ENCODE measurements at regions not wholly inside any gene's neighbourhood (a gene's known extent, or its start where the extent isn't known, plus 50 kb on each side); places are given as distances from the start of the nearest gene placed in this dataset.

GRCh38 chr20:6707321-6707831 lies 60.1 kb upstream of the BMP2 start:
- TF ChIP-seq CTCF (IDR thresholded peaks at IDR 0.05; ENCODE audit: partially characterized antibody, unreplicated experiment): no peak
- Mint-ChIP-seq H3K36me3 (ENCODE audit: unreplicated experiment) (no peaks in the 10 kb centered on the region), H3K4me1 (ENCODE audit: low read depth, unreplicated experiment) (no peaks in the 10 kb centered on the region), H3K9me3 (ENCODE audit: unreplicated experiment) (no peaks in the 10 kb centered on the region), H3K27ac (ENCODE audit: unreplicated experiment) (no peak overlapping the region), H3K27me3 (ENCODE audit: unreplicated experiment) (peaks cover 2% of the 10 kb centered on the region), H3K4me3 (ENCODE audit: unreplicated experiment) (no peak overlapping the region)
- DNase-seq: no peak

- no peak for TF ChIP-seq CTCF (IDR thresholded peaks at IDR 0.05; ENCODE audit: partially characterized antibody, unreplicated experiment)
- Mint-ChIP-seq H3K36me3 (ENCODE audit: unreplicated experiment) (no peaks in the 10 kb centered on the region), H3K27ac (ENCODE audit: unreplicated experiment) (no peak overlapping the region), H3K4me1 (ENCODE audit: low read depth, unreplicated experiment) (no peaks in the 10 kb centered on the region), H3K4me3 (ENCODE audit: unreplicated experiment) (no peak overlapping the region), H3K9me3 (ENCODE audit: unreplicated experiment) (no peaks in the 10 kb centered on the region), H3K27me3 (ENCODE audit: unreplicated experiment) (no peaks in the 10 kb centered on the region)
- no peak for DNase-seq
Measured at GRCh38 chr20:6705926-6706548, 61.4 kb upstream of the BMP2 start.

GRCh38 chr20:6705106-6705766 lies 62.2 kb upstream of the BMP2 start:
- no peaks in the 10 kb centered on the region for H3K4me1 Mint-ChIP-seq (ENCODE audit: low read depth, unreplicated experiment)
- peaks cover 4% of the 10 kb centered on the region for H3K27me3 Mint-ChIP-seq (ENCODE audit: unreplicated experiment)
- H3K36me3 Mint-ChIP-seq (ENCODE audit: unreplicated experiment): no peaks in the 10 kb centered on the region
- no peaks in the 10 kb centered on the region for H3K9me3 Mint-ChIP-seq (ENCODE audit: unreplicated experiment)
- H3K4me3 Mint-ChIP-seq (ENCODE audit: unreplicated experiment): no peak overlapping the region
- no peak for TF ChIP-seq CTCF (IDR thresholded peaks at IDR 0.05; ENCODE audit: partially characterized antibody, unreplicated experiment)
- no peak for DNase-seq
- H3K27ac Mint-ChIP-seq (ENCODE audit: unreplicated experiment): no peak overlapping the region

GRCh38 chr20:6704132-6704861 lies 63.2 kb upstream of the BMP2 start:
- no peak for TF ChIP-seq CTCF (IDR thresholded peaks at IDR 0.05; ENCODE audit: partially characterized antibody, unreplicated experiment)
- H3K9me3 Mint-ChIP-seq (ENCODE audit: unreplicated experiment): no peaks in the 10 kb centered on the region
- no peaks in the 10 kb centered on the region for H3K36me3 Mint-ChIP-seq (ENCODE audit: unreplicated experiment)
- DNase-seq: no peak
- no peaks in the 10 kb centered on the region for H3K4me1 Mint-ChIP-seq (ENCODE audit: low read depth, unreplicated experiment)
- no peak overlapping the region for H3K27ac Mint-ChIP-seq (ENCODE audit: unreplicated experiment)
- H3K4me3 Mint-ChIP-seq (ENCODE audit: unreplicated experiment): no peak overlapping the region
- peaks cover 4% of the 10 kb centered on the region for H3K27me3 Mint-ChIP-seq (ENCODE audit: unreplicated experiment)

Measured in glutamatergic neuron (in vitro differentiated cells).